ENCODE measurements at regions not wholly inside any gene's neighbourhood (a gene's known extent, or its start where the extent isn't known, plus 50 kb on each side); places are given as distances from the start of the nearest gene placed in this dataset.

DNA sequence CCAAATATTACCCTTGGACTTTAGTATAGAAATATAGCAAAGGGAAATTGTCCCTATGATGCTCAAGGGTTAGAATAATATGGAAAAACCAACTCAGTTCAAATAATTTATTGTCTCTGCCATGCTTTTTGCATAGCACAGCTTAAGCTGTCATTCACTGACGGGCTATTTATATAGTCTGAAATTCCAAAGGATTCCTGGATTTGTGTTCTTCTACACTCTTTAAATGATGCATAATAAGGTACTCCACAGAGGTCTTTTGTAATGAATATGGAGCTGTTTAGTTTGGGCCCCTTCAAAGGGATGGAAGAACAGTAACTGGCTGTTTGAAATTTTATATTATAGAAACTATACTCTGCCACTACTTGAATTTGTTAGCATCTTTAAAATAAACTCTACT, 276.6 kb upstream of the FERD3L start:
- no peak overlapping the region for H3K4me3 Mint-ChIP-seq
- Histone ChIP-seq H3K9me3 (ENCODE audit: control insufficient read depth, insufficient read depth, low read length) (peaks cover 2% of the 10 kb centered on the region), H3K27ac (ENCODE audit: low read length) (no peak overlapping the region), H3K36me3 (ENCODE audit: control insufficient read depth, insufficient read depth, low read length) (no peaks in the 10 kb centered on the region), H3K4me3 (ENCODE audit: low read length) (no peak overlapping the region), H3K4me1 (ENCODE audit: control insufficient read depth, insufficient read depth, low read length) (peaks cover 12% of the 10 kb centered on the region), H3K27me3 (ENCODE audit: control insufficient read depth, insufficient read depth, low read length) (no peaks in the 10 kb centered on the region)
- intact Hi-C loops (cut with micrococcal nuclease): loop anchor here (2.0 kb wide), 1 partner anchor 17 kb away; no protein-coding TSS in a partner anchor
- no peak for DNase-seq
- H3K36me3 Mint-ChIP-seq: no peaks in the 10 kb centered on the region
- peaks cover 0 to 3% of the 10 kb centered on the region in 2 donors for H3K27me3 Mint-ChIP-seq (ENCODE audit: low read depth in 2 of 2)
- ATAC-seq: no peak
- WGBS (ENCODE audit: insufficient coverage): 86% methylated on average over 1 of the region's 1 CpG
- no peak overlapping the region for H3K27ac Mint-ChIP-seq
- peaks cover 31 to 36% of the 10 kb centered on the region in 2 donors for H3K4me1 Mint-ChIP-seq
- TF ChIP-seq, protein P1, sequence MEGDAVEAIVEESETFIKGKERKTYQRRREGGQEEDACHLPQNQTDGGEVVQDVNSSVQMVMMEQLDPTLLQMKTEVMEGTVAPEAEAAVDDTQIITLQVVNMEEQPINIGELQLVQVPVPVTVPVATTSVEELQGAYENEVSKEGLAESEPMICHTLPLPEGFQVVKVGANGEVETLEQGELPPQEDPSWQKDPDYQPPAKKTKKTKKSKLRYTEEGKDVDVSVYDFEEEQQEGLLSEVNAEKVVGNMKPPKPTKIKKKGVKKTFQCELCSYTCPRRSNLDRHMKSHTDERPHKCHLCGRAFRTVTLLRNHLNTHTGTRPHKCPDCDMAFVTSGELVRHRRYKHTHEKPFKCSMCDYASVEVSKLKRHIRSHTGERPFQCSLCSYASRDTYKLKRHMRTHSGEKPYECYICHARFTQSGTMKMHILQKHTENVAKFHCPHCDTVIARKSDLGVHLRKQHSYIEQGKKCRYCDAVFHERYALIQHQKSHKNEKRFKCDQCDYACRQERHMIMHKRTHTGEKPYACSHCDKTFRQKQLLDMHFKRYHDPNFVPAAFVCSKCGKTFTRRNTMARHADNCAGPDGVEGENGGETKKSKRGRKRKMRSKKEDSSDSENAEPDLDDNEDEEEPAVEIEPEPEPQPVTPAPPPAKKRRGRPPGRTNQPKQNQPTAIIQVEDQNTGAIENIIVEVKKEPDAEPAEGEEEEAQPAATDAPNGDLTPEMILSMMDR (IDR thresholded peaks at IDR 0.05): no peak
- H3K9me3 Mint-ChIP-seq: no peaks in the 10 kb centered on the region

DNA sequence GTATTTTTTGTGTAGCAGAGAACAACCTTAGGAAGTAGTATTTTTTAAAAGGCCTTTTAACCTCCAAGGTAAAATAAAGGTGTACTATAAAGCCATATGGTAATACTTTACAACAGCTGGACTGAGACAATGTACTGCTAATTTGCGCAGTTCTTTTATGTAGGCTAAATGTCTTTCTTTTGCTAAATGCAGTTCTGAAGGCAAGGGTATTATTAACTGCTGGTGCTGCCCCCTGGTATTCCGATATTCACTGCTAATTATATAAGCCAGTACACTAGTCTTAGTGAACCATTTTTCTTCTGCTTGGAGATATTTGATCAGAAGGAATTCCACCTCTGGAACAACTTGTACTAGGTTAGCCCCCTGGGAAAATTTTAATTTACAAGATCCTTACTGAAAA, 272.0 kb upstream of the FERD3L start:
- intact Hi-C loops (cut with micrococcal nuclease): no loop called here
- Histone ChIP-seq H3K36me3 (ENCODE audit: control insufficient read depth, insufficient read depth, low read length) (no peaks in the 10 kb centered on the region), H3K27ac (ENCODE audit: low read length) (no peak overlapping the region), H3K4me3 (ENCODE audit: low read length) (no peak overlapping the region), H3K4me1 (ENCODE audit: control insufficient read depth, insufficient read depth, low read length) (peaks cover 12% of the 10 kb centered on the region), H3K27me3 (ENCODE audit: control insufficient read depth, insufficient read depth, low read length) (no peaks in the 10 kb centered on the region), H3K9me3 (ENCODE audit: control insufficient read depth, insufficient read depth, low read length) (peaks cover 2% of the 10 kb centered on the region)
- DNase-seq (no peak), ATAC-seq (no peak)
- H3K27ac Mint-ChIP-seq: no peak overlapping the region
- TF ChIP-seq, protein P1 (IDR thresholded peaks at IDR 0.05): no peak
- H3K4me1 Mint-ChIP-seq: peaks cover 32 to 33% of the 10 kb centered on the region in 2 donors
- H3K36me3 Mint-ChIP-seq: no peaks in the 10 kb centered on the region
- 89% methylated on average over 1 of the region's 2 CpGs for WGBS (ENCODE audit: insufficient coverage)
- no peaks in the 10 kb centered on the region for H3K9me3 Mint-ChIP-seq
- H3K4me3 Mint-ChIP-seq: no peak overlapping the region
- H3K27me3 Mint-ChIP-seq (ENCODE audit: low read depth in 2 of 2): peaks cover under 1 to 4% of the 10 kb centered on the region in 2 donors

DNA sequence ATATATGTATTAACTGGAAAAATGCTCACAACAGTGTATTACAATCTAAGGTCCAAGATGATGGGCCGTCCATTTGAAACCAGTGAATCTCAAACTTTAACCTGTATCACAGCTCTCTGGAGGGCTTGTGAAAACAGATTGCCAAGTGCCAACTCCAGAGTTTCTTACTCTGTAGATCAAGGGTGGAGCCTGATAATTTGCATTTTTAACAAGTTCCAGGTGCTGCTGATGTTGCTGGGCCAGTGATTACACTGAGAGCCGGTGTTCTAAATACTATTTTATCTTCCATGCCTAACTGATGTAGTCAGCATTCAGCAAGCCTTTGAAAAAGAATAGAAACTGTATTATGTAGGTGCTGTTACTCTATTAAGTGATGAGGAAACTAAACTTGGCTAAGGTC, 269.9 kb upstream of the FERD3L start:
- H3K36me3 ChIP-seq (ENCODE audit: control insufficient read depth, insufficient read depth, low read length): no peaks in the 10 kb centered on the region

More for the DNA sequence above, 269.9 kb upstream of the FERD3L start:
- no peaks in the 10 kb centered on the region for H3K36me3 Mint-ChIP-seq
- WGBS (ENCODE audit: insufficient coverage): 87% methylated on average over 2 of the region's 2 CpGs
- TF ChIP-seq, protein P1 (IDR thresholded peaks at IDR 0.05): no peak
- Histone ChIP-seq H3K9me3 (ENCODE audit: control insufficient read depth, insufficient read depth, low read length) (no peaks in the 10 kb centered on the region), H3K4me3 (ENCODE audit: low read length) (no peak overlapping the region), H3K27ac (ENCODE audit: low read length) (no peak overlapping the region), H3K4me1 (ENCODE audit: control insufficient read depth, insufficient read depth, low read length) (no peaks in the 10 kb centered on the region), H3K27me3 (ENCODE audit: control insufficient read depth, insufficient read depth, low read length) (no peaks in the 10 kb centered on the region)
- peaks cover 4 to 11% of the 10 kb centered on the region in 2 donors for H3K27me3 Mint-ChIP-seq (ENCODE audit: low read depth in 2 of 2)
- ATAC-seq: no peak
- no peak for DNase-seq
- H3K9me3 Mint-ChIP-seq: no peaks in the 10 kb centered on the region
- intact Hi-C loops (cut with micrococcal nuclease): no loop called here
- H3K4me3 Mint-ChIP-seq: no peak overlapping the region
- H3K27ac Mint-ChIP-seq: no peak overlapping the region
- peaks cover 11 to 12% of the 10 kb centered on the region in 2 donors for H3K4me1 Mint-ChIP-seq

Data from natural killer cell (primary cell).